ENCODE measurements at regions not wholly inside any gene's neighbourhood (a gene's known extent, or its start where the extent isn't known, plus 50 kb on each side); places are given as distances from the start of the nearest gene placed in this dataset.

- no peak for DNase-seq
- Histone ChIP-seq H3K4me1 (ENCODE audit: control insufficient read depth in 5 of 5, insufficient read depth in 5 of 5, low read length in 5 of 5) (peaks cover 3 to 22% (median 6%) of the 10 kb centered on the region in 5 donors), H3K27me3 (ENCODE audit: control insufficient read depth in 3 of 3, insufficient read depth in 3 of 3, low read length in 2 of 3) (no peaks in the 10 kb centered on the region), H3K9ac (ENCODE audit: insufficient read depth in 1 of 2, low read length in 2 of 2) (peak overlapping the region in 1 of 2 donors; percentile 5), H3K4me3 (no peak overlapping the region), H3K27ac (ENCODE audit: low read depth in 1 of 2, low read length in 1 of 2) (no peak overlapping the region), H3K36me3 (ENCODE audit: control insufficient read depth in 4 of 4, insufficient read depth in 4 of 4, low read length in 4 of 4) (no peaks in the 10 kb centered on the region), H3K9me3 (ENCODE audit: control insufficient read depth in 4 of 4, insufficient read depth in 3 of 4, low read length in 3 of 4) (peaks cover 0 to 4% (median under 1%) of the 10 kb centered on the region in 4 donors)
- 48 to 85% methylated on average over 1 of the region's 1 CpG for WGBS, 2 donors
- ATAC-seq (ENCODE audit: insufficient read depth, low FRiP score), result no peak
- TF ChIP-seq CTCF (IDR thresholded peaks at IDR 0.05; ENCODE audit: control extremely low read depth, extremely low read depth), result no peak
Observed at GRCh38 chr3:72287956-72288355, 503.0 kb upstream of the PROK2 start.

GRCh38 chr3:72285502-72285901 is 500.6 kb upstream of the PROK2 start:
- no peaks in the 10 kb centered on the region for H3K36me3 ChIP-seq (ENCODE audit: control insufficient read depth in 4 of 4, insufficient read depth in 4 of 4, low read length in 4 of 4)
- DNase-seq (no peak), ATAC-seq (ENCODE audit: insufficient read depth, low FRiP score) (no peak)
- peaks cover 3 to 22% (median 6%) of the 10 kb centered on the region in 5 donors for H3K4me1 ChIP-seq (ENCODE audit: control insufficient read depth in 5 of 5, insufficient read depth in 5 of 5, low read length in 5 of 5)
- H3K27me3 ChIP-seq (ENCODE audit: control insufficient read depth in 3 of 3, insufficient read depth in 3 of 3, low read length in 2 of 3), result no peaks in the 10 kb centered on the region
- no peak overlapping the region for H3K4me3 ChIP-seq
- H3K9ac ChIP-seq (ENCODE audit: insufficient read depth in 1 of 2, low read length in 2 of 2), result no peak overlapping the region
- TF ChIP-seq CTCF (IDR thresholded peaks at IDR 0.05; ENCODE audit: control extremely low read depth, extremely low read depth), result no peak
- 96 to 100% methylated on average over 3 of the region's 3 CpGs for WGBS, 2 donors
- H3K9me3 ChIP-seq (ENCODE audit: control insufficient read depth in 4 of 4, insufficient read depth in 3 of 4, low read length in 3 of 4), result peaks cover 0 to 6% (median 5%) of the 10 kb centered on the region in 4 donors
- H3K27ac ChIP-seq (ENCODE audit: low read depth in 1 of 2, low read length in 1 of 2), result no peak overlapping the region

DNA sequence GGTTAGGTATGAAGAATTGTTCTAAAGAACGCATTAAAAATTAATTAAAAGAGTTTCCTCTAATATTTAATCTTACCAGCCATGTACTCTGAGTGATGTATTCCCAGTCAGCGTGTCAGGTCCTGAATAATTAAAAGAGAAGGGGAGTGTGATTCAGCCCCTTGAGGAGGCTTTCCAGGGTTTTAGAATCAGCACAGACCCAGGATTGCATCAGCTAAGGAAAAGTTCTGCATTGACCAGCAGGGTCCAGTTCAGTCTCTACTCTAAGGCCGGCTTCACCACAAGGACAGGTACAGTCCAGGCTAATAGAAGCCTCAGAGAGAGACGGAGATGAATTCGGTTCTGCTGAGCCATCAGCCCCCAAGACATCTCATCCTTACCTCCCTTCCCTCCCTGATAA is 499.5 kb upstream of the PROK2 start:
- no peak for TF ChIP-seq CTCF (IDR thresholded peaks at IDR 0.05; ENCODE audit: control extremely low read depth, extremely low read depth)
- H3K36me3 ChIP-seq (ENCODE audit: control insufficient read depth in 4 of 4, insufficient read depth in 4 of 4, low read length in 4 of 4), result no peaks in the 10 kb centered on the region
- WGBS, 2 donors, result 75 to 95% methylated on average over 5 of the region's 5 CpGs
- peaks cover 3 to 26% (median 11%) of the 10 kb centered on the region in 5 donors for H3K4me1 ChIP-seq (ENCODE audit: control insufficient read depth in 5 of 5, insufficient read depth in 5 of 5, low read length in 5 of 5)
- DNase-seq (no peak), ATAC-seq (ENCODE audit: insufficient read depth, low FRiP score) (no peak)
- H3K4me3 ChIP-seq, result no peak overlapping the region
- H3K9me3 ChIP-seq (ENCODE audit: control insufficient read depth in 4 of 4, insufficient read depth in 3 of 4, low read length in 3 of 4), result peaks cover 0 to 6% (median 5%) of the 10 kb centered on the region in 4 donors
- no peak overlapping the region for H3K27ac ChIP-seq (ENCODE audit: low read depth in 1 of 2, low read length in 1 of 2)
- no peak overlapping the region for H3K9ac ChIP-seq (ENCODE audit: insufficient read depth in 1 of 2, low read length in 2 of 2)
- H3K27me3 ChIP-seq (ENCODE audit: control insufficient read depth in 3 of 3, insufficient read depth in 3 of 3, low read length in 2 of 3), result no peaks in the 10 kb centered on the region

- no peak overlapping the region for H3K27ac ChIP-seq (ENCODE audit: low read depth in 1 of 2, low read length in 1 of 2)
- H3K4me3 ChIP-seq, result no peak overlapping the region
- ATAC-seq (ENCODE audit: insufficient read depth, low FRiP score), result no peak
- 89 to 90% methylated on average over 3 of the region's 3 CpGs for WGBS, 2 donors
- H3K27me3 ChIP-seq (ENCODE audit: control insufficient read depth in 3 of 3, insufficient read depth in 3 of 3, low read length in 2 of 3), result no peaks in the 10 kb centered on the region
- H3K9me3 ChIP-seq (ENCODE audit: control insufficient read depth in 4 of 4, insufficient read depth in 3 of 4, low read length in 3 of 4), result peaks cover 0 to 6% (median 5%) of the 10 kb centered on the region in 4 donors
- H3K36me3 ChIP-seq (ENCODE audit: control insufficient read depth in 4 of 4, insufficient read depth in 4 of 4, low read length in 4 of 4), result no peaks in the 10 kb centered on the region
- peaks cover 0 to 17% (median 5%) of the 10 kb centered on the region in 5 donors for H3K4me1 ChIP-seq (ENCODE audit: control insufficient read depth in 5 of 5, insufficient read depth in 5 of 5, low read length in 5 of 5)
- no peak for DNase-seq
- TF ChIP-seq CTCF (IDR thresholded peaks at IDR 0.05; ENCODE audit: control extremely low read depth, extremely low read depth), result no peak
- no peak overlapping the region for H3K9ac ChIP-seq (ENCODE audit: insufficient read depth in 1 of 2, low read length in 2 of 2)
Observed at GRCh38 chr3:72282918-72283317, 498.0 kb upstream of the PROK2 start.
